ENCODE measurements at regions not wholly inside any gene's neighbourhood (a gene's known extent, or its start where the extent isn't known, plus 50 kb on each side); places are given as distances from the start of the nearest gene placed in this dataset.

- no peak for TF ChIP-seq CTCF (IDR thresholded peaks at IDR 0.05; ENCODE audit: insufficient read depth, missing control alignments)
- no peak for FAIRE-seq
These were observed 317.8 kb upstream of the SULF2 start for GRCh38 chr20:48102931-48103660.

GRCh38 chr20:48102076-48102787 is 317.0 kb upstream of the SULF2 start:
- DNase-seq (ENCODE audit: insufficient read length, low spot score) (no peak), FAIRE-seq (no peak)
- no peak for TF ChIP-seq CTCF (IDR thresholded peaks at IDR 0.05; ENCODE audit: insufficient read depth, missing control alignments)

More at GRCh38 chr20:48102931-48103660, 317.8 kb upstream of the SULF2 start:
- no peak for DNase-seq (ENCODE audit: insufficient read length, low spot score)

- FAIRE-seq (no peak), DNase-seq (ENCODE audit: insufficient read length, low spot score) (no peak)
- no peak for TF ChIP-seq CTCF (IDR thresholded peaks at IDR 0.05; ENCODE audit: insufficient read depth, missing control alignments)
These were observed 315.2 kb upstream of the SULF2 start for GRCh38 chr20:48100483-48100882.

- FAIRE-seq, result no peak
- no peak for TF ChIP-seq CTCF (IDR thresholded peaks at IDR 0.05; ENCODE audit: insufficient read depth, missing control alignments)
- DNase-seq (ENCODE audit: insufficient read length, low spot score), result no peak
These were observed 313.6 kb upstream of the SULF2 start for GRCh38 chr20:48098866-48099265.

GRCh38 chr20:48098099-48098498 is 312.8 kb upstream of the SULF2 start:
- no peak for TF ChIP-seq CTCF (IDR thresholded peaks at IDR 0.05; ENCODE audit: insufficient read depth, missing control alignments)
- no peak for FAIRE-seq
- DNase-seq (ENCODE audit: insufficient read length, low spot score), result no peak

- FAIRE-seq (no peak), DNase-seq (ENCODE audit: insufficient read length, low spot score) (no peak)
- TF ChIP-seq CTCF (IDR thresholded peaks at IDR 0.05; ENCODE audit: insufficient read depth, missing control alignments), result no peak
These were observed 311.9 kb upstream of the SULF2 start for GRCh38 chr20:48096957-48097890.
